KMS-11 (cell line): ENCODE measurements at regions not wholly inside any gene's neighbourhood (a gene's known extent, or its start where the extent isn't known, plus 50 kb on each side); places are given as distances from the start of the nearest gene placed in this dataset.

Experiments used
- H2AFZ ChIP-seq: fragments of 200-600 bp; sonication (generic); 2 replicates; pipeline ENCODE4 v1.6.1; 2016; ENCODE audit warnings: antibody characterized with exemption, mixed run types, low read depth
- H3K27ac ChIP-seq: fragments of 200-600 bp; sonication (generic); 2 replicates; pipeline ENCODE4 v1.6.1; 2016; ENCODE audit warnings: mild to moderate bottlenecking, mixed run types
- H3K27me3 ChIP-seq: fragments of 200-600 bp; sonication (generic); 2 replicates; pipeline ENCODE4 v1.6.1; 2017; ENCODE audit warnings: mild to moderate bottlenecking, low read depth, mixed run types, moderate library complexity; ENCODE audit not compliant: insufficient read depth
- H3K36me3 ChIP-seq: fragments of 200-600 bp; sonication (generic); 2 replicates; pipeline ENCODE4 v1.6.1; 2017; ENCODE audit warnings: mild to moderate bottlenecking, mixed run types; ENCODE audit not compliant: insufficient read depth
- H3K4me1 ChIP-seq: fragments of 200-600 bp; sonication (generic); 2 replicates; pipeline ENCODE4 v1.6.1; 2016; ENCODE audit warnings: mild to moderate bottlenecking, low read depth, mixed run types; ENCODE audit not compliant: poor library complexity, severe bottlenecking
- H3K4me2 ChIP-seq: fragments of 200-600 bp; sonication (generic); 2 replicates; pipeline ENCODE4 v1.7.0; 2016; ENCODE audit warnings: mild to moderate bottlenecking, mixed run types
- H3K4me3 ChIP-seq: fragments of 200-600 bp; sonication (generic); IDR thresholded peaks from 2 replicates; pipeline ENCODE4 v1.6.1; 2017; ENCODE audit warnings: low read depth, low read length, mixed read lengths; ENCODE audit not compliant: insufficient read depth
- H3K79me2 ChIP-seq: fragments of 200-600 bp; sonication (generic); 2 replicates; pipeline ENCODE4 v1.6.1; 2016; ENCODE audit warnings: low read depth, mixed run types; ENCODE audit not compliant: insufficient read depth
- H3K9ac ChIP-seq: fragments of 200-600 bp; sonication (generic); 2 replicates; pipeline ENCODE4 v1.6.1; 2016; ENCODE audit warnings: mild to moderate bottlenecking, mixed run types
- H4K20me1 ChIP-seq: fragments of 200-600 bp; sonication (generic); 2 replicates; pipeline ENCODE4 v1.6.1; 2016; ENCODE audit warnings: mild to moderate bottlenecking, mixed run types; ENCODE audit not compliant: insufficient read depth
- TF ChIP-seq, protein P1 (sequence below): fragments of 200-600 bp; sonication (generic); conservative IDR thresholded peaks from 2 replicates; pipeline ENCODE4 v1.6.1; 2017; ENCODE audit warnings: low read depth, mild to moderate bottlenecking, antibody characterized with exemption, low read length, moderate library complexity, mixed read lengths

- Histone ChIP-seq H3K79me2 (no peaks in the 10 kb centered on the region), H3K27ac (no peak overlapping the region), H3K4me3 (no peak overlapping the region), H3K36me3 (no peaks in the 10 kb centered on the region), H3K4me2 (no peak overlapping the region), H3K27me3 (no peaks in the 10 kb centered on the region), H2AFZ (no peak overlapping the region), H4K20me1 (no peaks in the 10 kb centered on the region), H3K4me1 (no peaks in the 10 kb centered on the region), H3K9ac (no peak overlapping the region)
- TF ChIP-seq, protein P1, sequence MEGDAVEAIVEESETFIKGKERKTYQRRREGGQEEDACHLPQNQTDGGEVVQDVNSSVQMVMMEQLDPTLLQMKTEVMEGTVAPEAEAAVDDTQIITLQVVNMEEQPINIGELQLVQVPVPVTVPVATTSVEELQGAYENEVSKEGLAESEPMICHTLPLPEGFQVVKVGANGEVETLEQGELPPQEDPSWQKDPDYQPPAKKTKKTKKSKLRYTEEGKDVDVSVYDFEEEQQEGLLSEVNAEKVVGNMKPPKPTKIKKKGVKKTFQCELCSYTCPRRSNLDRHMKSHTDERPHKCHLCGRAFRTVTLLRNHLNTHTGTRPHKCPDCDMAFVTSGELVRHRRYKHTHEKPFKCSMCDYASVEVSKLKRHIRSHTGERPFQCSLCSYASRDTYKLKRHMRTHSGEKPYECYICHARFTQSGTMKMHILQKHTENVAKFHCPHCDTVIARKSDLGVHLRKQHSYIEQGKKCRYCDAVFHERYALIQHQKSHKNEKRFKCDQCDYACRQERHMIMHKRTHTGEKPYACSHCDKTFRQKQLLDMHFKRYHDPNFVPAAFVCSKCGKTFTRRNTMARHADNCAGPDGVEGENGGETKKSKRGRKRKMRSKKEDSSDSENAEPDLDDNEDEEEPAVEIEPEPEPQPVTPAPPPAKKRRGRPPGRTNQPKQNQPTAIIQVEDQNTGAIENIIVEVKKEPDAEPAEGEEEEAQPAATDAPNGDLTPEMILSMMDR: no peak
Measured at GRCh38 chr1:221118938-221119320, 239.7 kb downstream of the HLX start.

GRCh38 chr1:221122501-221122900, 243.3 kb downstream of the HLX start:
- H3K4me2 ChIP-seq: no peak overlapping the region
- no peaks in the 10 kb centered on the region for H4K20me1 ChIP-seq
- H3K27me3 ChIP-seq: no peaks in the 10 kb centered on the region
- H3K9ac ChIP-seq: no peak overlapping the region
- TF ChIP-seq, protein P1: no peak
- H3K4me1 ChIP-seq: no peaks in the 10 kb centered on the region
- no peaks in the 10 kb centered on the region for H3K79me2 ChIP-seq
- no peak overlapping the region for H2AFZ ChIP-seq
- no peaks in the 10 kb centered on the region for H3K36me3 ChIP-seq
- no peak overlapping the region for H3K27ac ChIP-seq
- no peak overlapping the region for H3K4me3 ChIP-seq

- no peak overlapping the region for H2AFZ ChIP-seq
- H3K4me3 ChIP-seq: no peak overlapping the region
- H3K4me2 ChIP-seq: no peak overlapping the region
- no peaks in the 10 kb centered on the region for H3K27me3 ChIP-seq
- H3K9ac ChIP-seq: no peak overlapping the region
- no peaks in the 10 kb centered on the region for H3K36me3 ChIP-seq
- no peak overlapping the region for H3K27ac ChIP-seq
- no peaks in the 10 kb centered on the region for H4K20me1 ChIP-seq
- no peaks in the 10 kb centered on the region for H3K79me2 ChIP-seq
- TF ChIP-seq, protein P1: no peak
- H3K4me1 ChIP-seq: no peaks in the 10 kb centered on the region
Measured at GRCh38 chr1:221125976-221126375, 246.7 kb downstream of the HLX start.

DNA sequence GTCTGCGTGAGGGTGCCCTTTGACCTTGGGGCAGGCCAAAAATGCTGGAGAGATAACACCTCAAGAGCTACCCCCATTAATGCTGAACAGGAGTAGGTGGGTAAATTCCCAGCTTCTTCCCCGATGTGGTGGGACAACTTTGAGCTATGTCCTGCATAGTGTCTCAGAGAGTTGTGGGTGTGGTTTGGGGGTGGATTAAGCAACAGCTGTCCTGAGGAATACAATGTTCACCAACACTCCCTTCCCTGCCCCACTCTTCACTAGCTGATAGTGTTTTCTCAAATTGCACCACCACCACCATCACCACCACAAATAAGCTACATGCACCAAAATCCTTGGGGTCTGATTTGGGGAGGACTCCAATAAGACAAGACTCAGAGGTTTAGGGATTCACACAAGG, 258.4 kb downstream of the HLX start:
- Histone ChIP-seq H4K20me1 (no peaks in the 10 kb centered on the region), H2AFZ (no peak overlapping the region), H3K4me1 (no peaks in the 10 kb centered on the region), H3K27me3 (no peaks in the 10 kb centered on the region), H3K9ac (no peak overlapping the region), H3K4me3 (no peak overlapping the region), H3K79me2 (no peaks in the 10 kb centered on the region), H3K27ac (no peak overlapping the region), H3K36me3 (no peaks in the 10 kb centered on the region), H3K4me2 (no peak overlapping the region)
- TF ChIP-seq, protein P1: no peak

DNA sequence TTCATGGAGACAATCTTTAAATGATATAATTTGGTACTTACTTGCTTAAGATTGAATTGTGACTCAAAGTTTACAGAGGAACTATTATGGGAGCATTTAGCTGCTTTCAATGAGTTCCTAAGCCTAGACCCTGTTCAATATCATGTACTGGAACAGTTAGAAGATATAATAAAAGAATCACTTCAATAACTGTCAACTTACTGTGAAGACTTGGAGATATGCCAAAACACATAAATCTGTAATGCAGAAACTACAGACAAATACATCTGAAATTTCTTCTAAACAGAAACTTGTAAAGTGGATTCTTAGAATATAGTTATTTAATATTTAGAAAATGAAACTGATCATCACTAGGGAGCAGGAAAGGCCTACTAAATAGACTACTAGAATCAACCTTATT, 259.3 kb downstream of the HLX start:
- Histone ChIP-seq H3K9ac (no peak overlapping the region), H3K79me2 (no peaks in the 10 kb centered on the region), H3K27me3 (no peaks in the 10 kb centered on the region), H3K27ac (no peak overlapping the region), H2AFZ (no peak overlapping the region), H3K4me3 (no peak overlapping the region), H3K4me2 (no peak overlapping the region), H4K20me1 (no peaks in the 10 kb centered on the region), H3K36me3 (no peaks in the 10 kb centered on the region), H3K4me1 (no peaks in the 10 kb centered on the region)
- TF ChIP-seq, protein P1: no peak
